ENCODE measurements at regions not wholly inside any gene's neighbourhood (a gene's known extent, or its start where the extent isn't known, plus 50 kb on each side); places are given as distances from the start of the nearest gene placed in this dataset.

DNA sequence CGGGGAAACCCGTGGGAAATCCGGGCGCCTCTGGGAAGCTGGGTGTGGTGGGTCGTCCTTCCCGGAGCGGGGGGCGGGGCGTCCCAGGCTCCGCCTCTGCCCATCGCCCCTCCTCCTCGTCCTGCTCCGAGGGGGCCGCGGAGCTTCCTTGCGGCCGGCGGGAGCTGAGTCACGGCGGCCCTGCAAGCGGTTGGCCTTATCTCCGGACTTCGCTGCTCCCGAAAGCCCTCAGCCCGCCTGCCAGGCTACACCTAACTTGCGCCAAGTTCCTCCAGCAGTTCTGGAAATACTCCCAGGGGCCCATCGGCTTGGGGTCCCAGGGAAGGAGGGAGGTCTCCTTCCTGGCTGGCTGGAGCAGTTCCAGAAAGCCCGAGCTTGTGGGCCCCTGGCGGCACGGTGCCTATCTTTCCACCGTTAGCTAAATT is 54.1 kb upstream of the CDKN2AIPNL start:
- TF ChIP-seq, protein P1, sequence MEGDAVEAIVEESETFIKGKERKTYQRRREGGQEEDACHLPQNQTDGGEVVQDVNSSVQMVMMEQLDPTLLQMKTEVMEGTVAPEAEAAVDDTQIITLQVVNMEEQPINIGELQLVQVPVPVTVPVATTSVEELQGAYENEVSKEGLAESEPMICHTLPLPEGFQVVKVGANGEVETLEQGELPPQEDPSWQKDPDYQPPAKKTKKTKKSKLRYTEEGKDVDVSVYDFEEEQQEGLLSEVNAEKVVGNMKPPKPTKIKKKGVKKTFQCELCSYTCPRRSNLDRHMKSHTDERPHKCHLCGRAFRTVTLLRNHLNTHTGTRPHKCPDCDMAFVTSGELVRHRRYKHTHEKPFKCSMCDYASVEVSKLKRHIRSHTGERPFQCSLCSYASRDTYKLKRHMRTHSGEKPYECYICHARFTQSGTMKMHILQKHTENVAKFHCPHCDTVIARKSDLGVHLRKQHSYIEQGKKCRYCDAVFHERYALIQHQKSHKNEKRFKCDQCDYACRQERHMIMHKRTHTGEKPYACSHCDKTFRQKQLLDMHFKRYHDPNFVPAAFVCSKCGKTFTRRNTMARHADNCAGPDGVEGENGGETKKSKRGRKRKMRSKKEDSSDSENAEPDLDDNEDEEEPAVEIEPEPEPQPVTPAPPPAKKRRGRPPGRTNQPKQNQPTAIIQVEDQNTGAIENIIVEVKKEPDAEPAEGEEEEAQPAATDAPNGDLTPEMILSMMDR (IDR thresholded peaks at IDR 0.05): no peak
- TF ChIP-seq GABPB1 (CRISPR knock-in tag; IDR thresholded peaks at IDR 0.05) (no peak), KAT7 (CRISPR knock-in tag; IDR thresholded peaks at IDR 0.05; ENCODE audit: borderline replicate concordance) (no peak), ZNF416 (CRISPR knock-in tag; IDR thresholded peaks at IDR 0.05) (no peak), SP1 (CRISPR knock-in tag; conservative IDR thresholded peaks at IDR 0.05) (peak; percentile 79), FOXP1 (CRISPR knock-in tag; IDR thresholded peaks at IDR 0.05; ENCODE audit: borderline replicate concordance) (0 out of 2 replicates have a peak, but pooled peaks have one; percentile 45), ZNF317 (CRISPR knock-in tag; IDR thresholded peaks at IDR 0.05; ENCODE audit: borderline replicate concordance, low read depth) (no peak), ZBTB21 (CRISPR knock-in tag; IDR thresholded peaks at IDR 0.05; ENCODE audit: borderline replicate concordance) (no peak), ZNF121 (CRISPR knock-in tag; IDR thresholded peaks at IDR 0.05) (no peak), ZNF219 (CRISPR knock-in tag; IDR thresholded peaks at IDR 0.05; ENCODE audit: borderline replicate concordance) (no peak)
- TF ChIP-seq, protein P2, sequence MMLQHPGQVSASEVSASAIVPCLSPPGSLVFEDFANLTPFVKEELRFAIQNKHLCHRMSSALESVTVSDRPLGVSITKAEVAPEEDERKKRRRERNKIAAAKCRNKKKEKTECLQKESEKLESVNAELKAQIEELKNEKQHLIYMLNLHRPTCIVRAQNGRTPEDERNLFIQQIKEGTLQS (CRISPR knock-in tag; conservative IDR thresholded peaks at IDR 0.05): no peak
- TF ChIP-seq, protein P3, sequence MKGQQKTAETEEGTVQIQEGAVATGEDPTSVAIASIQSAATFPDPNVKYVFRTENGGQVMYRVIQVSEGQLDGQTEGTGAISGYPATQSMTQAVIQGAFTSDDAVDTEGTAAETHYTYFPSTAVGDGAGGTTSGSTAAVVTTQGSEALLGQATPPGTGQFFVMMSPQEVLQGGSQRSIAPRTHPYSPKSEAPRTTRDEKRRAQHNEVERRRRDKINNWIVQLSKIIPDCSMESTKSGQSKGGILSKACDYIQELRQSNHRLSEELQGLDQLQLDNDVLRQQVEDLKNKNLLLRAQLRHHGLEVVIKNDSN (CRISPR knock-in tag; IDR thresholded peaks at IDR 0.05): no peak
- TF ChIP-seq, protein P4, sequence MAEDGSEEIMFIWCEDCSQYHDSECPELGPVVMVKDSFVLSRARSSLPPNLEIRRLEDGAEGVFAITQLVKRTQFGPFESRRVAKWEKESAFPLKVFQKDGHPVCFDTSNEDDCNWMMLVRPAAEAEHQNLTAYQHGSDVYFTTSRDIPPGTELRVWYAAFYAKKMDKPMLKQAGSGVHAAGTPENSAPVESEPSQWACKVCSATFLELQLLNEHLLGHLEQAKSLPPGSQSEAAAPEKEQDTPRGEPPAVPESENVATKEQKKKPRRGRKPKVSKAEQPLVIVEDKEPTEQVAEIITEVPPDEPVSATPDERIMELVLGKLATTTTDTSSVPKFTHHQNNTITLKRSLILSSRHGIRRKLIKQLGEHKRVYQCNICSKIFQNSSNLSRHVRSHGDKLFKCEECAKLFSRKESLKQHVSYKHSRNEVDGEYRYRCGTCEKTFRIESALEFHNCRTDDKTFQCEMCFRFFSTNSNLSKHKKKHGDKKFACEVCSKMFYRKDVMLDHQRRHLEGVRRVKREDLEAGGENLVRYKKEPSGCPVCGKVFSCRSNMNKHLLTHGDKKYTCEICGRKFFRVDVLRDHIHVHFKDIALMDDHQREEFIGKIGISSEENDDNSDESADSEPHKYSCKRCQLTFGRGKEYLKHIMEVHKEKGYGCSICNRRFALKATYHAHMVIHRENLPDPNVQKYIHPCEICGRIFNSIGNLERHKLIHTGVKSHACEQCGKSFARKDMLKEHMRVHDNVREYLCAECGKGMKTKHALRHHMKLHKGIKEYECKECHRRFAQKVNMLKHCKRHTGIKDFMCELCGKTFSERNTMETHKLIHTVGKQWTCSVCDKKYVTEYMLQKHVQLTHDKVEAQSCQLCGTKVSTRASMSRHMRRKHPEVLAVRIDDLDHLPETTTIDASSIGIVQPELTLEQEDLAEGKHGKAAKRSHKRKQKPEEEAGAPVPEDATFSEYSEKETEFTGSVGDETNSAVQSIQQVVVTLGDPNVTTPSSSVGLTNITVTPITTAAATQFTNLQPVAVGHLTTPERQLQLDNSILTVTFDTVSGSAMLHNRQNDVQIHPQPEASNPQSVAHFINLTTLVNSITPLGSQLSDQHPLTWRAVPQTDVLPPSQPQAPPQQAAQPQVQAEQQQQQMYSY (CRISPR knock-in tag; IDR thresholded peaks at IDR 0.05): no peak
- TF ChIP-seq, protein P5, sequence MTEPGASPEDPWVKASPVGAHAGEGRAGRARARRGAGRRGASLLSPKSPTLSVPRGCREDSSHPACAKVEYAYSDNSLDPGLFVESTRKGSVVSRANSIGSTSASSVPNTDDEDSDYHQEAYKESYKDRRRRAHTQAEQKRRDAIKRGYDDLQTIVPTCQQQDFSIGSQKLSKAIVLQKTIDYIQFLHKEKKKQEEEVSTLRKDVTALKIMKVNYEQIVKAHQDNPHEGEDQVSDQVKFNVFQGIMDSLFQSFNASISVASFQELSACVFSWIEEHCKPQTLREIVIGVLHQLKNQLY (CRISPR knock-in tag; IDR thresholded peaks at IDR 0.05): no peak
